AG09309 (cell line): ENCODE measurements at regions not wholly inside any gene's neighbourhood (a gene's known extent, or its start where the extent isn't known, plus 50 kb on each side); places are given as distances from the start of the nearest gene placed in this dataset.

Experiments used
- DNase-seq: peaks from one replicate; pipeline ENCODE4 v3.0.0-alpha.2; 2010; ENCODE audit warnings: low read depth
- H3K4me3 ChIP-seq: 2 replicates; pipeline ENCODE4 v1.5.1; 2011; ENCODE audit warnings: mild to moderate bottlenecking, low read depth, low read length, moderate library complexity; ENCODE audit not compliant: control insufficient read depth
- CTCF ChIP-seq: IDR thresholded peaks from 2 replicates; pipeline ENCODE4 v1.5.1; 2011; ENCODE audit warnings: mild to moderate bottlenecking, low read depth, low read length, inconsistent platforms; ENCODE audit not compliant: insufficient read depth, control insufficient read depth; ENCODE audit errors: missing control alignments

- H3K4me3 ChIP-seq: no peak overlapping the region
- no peak for TF ChIP-seq CTCF
- no peak for DNase-seq
These were observed 237.8 kb upstream of the TLE4 start for GRCh38 chr9:79334001-79334400.

- DNase-seq: no peak
- no peak overlapping the region for H3K4me3 ChIP-seq
These were observed 237.1 kb upstream of the TLE4 start for GRCh38 chr9:79334711-79335110.

GRCh38 chr9:79335987-79336386 lies 235.8 kb upstream of the TLE4 start:
- no peak overlapping the region for H3K4me3 ChIP-seq
- TF ChIP-seq CTCF: no peak
- no peak for DNase-seq

More at GRCh38 chr9:79334711-79335110, 237.1 kb upstream of the TLE4 start:
- no peak for TF ChIP-seq CTCF

- TF ChIP-seq CTCF: no peak
- no peak overlapping the region for H3K4me3 ChIP-seq
- no peak for DNase-seq
These were observed 230.2 kb upstream of the TLE4 start for GRCh38 chr9:79341561-79341960.

- TF ChIP-seq CTCF: no peak
- no peak for DNase-seq
- H3K4me3 ChIP-seq: no peak overlapping the region
These were observed 225.3 kb upstream of the TLE4 start for GRCh38 chr9:79346350-79347020.

GRCh38 chr9:79352322-79352721 lies 219.4 kb upstream of the TLE4 start:
- TF ChIP-seq CTCF: no peak
- no peak for DNase-seq
- H3K4me3 ChIP-seq: no peak overlapping the region
